Endothelial cell of umbilical vein (primary cell): ENCODE measurements at regions not wholly inside any gene's neighbourhood (a gene's known extent, or its start where the extent isn't known, plus 50 kb on each side); places are given as distances from the start of the nearest gene placed in this dataset.

Source experiments
- BruUV-seq: library from RNA; stranded (reverse); fragments of 400-500 nt; replicated peaks from 2 replicates; lab custom pipeline; 2021; lab: Mats Ljungman, UMichigan
- CTCF ChIA-PET: fragments of 300-600, 350-600 bp; sonication (Branson Sonifier 250); formaldehyde crosslinking; loops from one replicate; lab custom pipeline; 2021; ENCODE audit warnings: antibody characterized with exemption, inconsistent platforms; lab: Charles Lee
- POLR2A ChIA-PET: fragments of 300-600, 350-600 bp; sonication (Branson Sonifier 250); formaldehyde crosslinking; loops from one replicate; lab custom pipeline; 2021; ENCODE audit warnings: antibody characterized with exemption, inconsistent platforms; lab: Charles Lee
- DNase-seq: peaks from one replicate; pipeline ENCODE4 v3.0.0-alpha.2; 2011; ENCODE audit warnings: low read depth, low spot score
- FAIRE-seq: peaks from 2 replicates; lab custom pipeline; 2011; peaks lifted over from hg19 to GRCh38; lab: Jason Lieb, UNC
- H2AFZ ChIP-seq: 2 replicates; pipeline ENCODE4 v1.6.0; 2012; ENCODE audit warnings: low read depth, low read length, control low read depth, inconsistent platforms
- H3K27ac ChIP-seq: 2 replicates; pipeline ENCODE4 v1.5.1; 2011; ENCODE audit warnings: low read depth, mild to moderate bottlenecking, control low read depth, low read length, moderate library complexity; ENCODE audit not compliant: insufficient read depth
- H3K27me3 ChIP-seq, 2 experiments: 2 replicates each; pipeline versions ENCODE4 v1.6.0 to v1.6.1; 2011; ENCODE audit warnings: low read length in 2 of 2, mixed read lengths in 1 of 2; ENCODE audit not compliant: control insufficient read depth in 2 of 2, insufficient read depth in 2 of 2
- H3K36me3 ChIP-seq, 2 experiments: 2 replicates in 1 of 2; 3 replicates in 1 of 2; pipeline ENCODE4 v1.5.1; 2011; ENCODE audit warnings: low read length in 2 of 2, mild to moderate bottlenecking in 1 of 2, moderate library complexity in 1 of 2; ENCODE audit not compliant: control insufficient read depth in 2 of 2, insufficient read depth in 2 of 2; ENCODE audit errors: extremely low read depth in 1 of 2
- H3K4me1 ChIP-seq: 3 replicates; pipeline ENCODE4 v1.5.1; 2011; ENCODE audit warnings: mild to moderate bottlenecking, low read length; ENCODE audit not compliant: control insufficient read depth, insufficient read depth; ENCODE audit errors: extremely low read depth
- H3K4me2 ChIP-seq: 2 replicates; pipeline ENCODE4 v1.6.1; 2011; ENCODE audit warnings: low read length, control low read depth, mixed read lengths; ENCODE audit not compliant: insufficient read depth
- H3K4me3 ChIP-seq, 3 experiments: fragments of 200-600 bp in 1 of 3; sonication (generic), shearing (Covaris generic) in 1 of 3; replicated peaks in 1 of 3; 2 replicates each; pipeline ENCODE4 v1.5.1; 2011 to 2016; ENCODE audit warnings: control low read depth in 3 of 3, low read length in 3 of 3, mild to moderate bottlenecking in 2 of 3, inconsistent platforms in 1 of 3, low read depth in 1 of 3, moderate library complexity in 1 of 3; ENCODE audit not compliant: insufficient read depth in 1 of 3
- H3K79me2 ChIP-seq: 2 replicates; pipeline ENCODE4 v1.6.0; 2012; ENCODE audit warnings: low read length, inconsistent platforms; ENCODE audit not compliant: control insufficient read depth, insufficient read depth
- H3K9ac ChIP-seq: replicated peaks from 2 replicates; pipeline ENCODE3; 2011; ENCODE audit warnings: low read length, control low read depth; ENCODE audit not compliant: insufficient read depth; ENCODE audit errors: extremely low read depth
- H3K9me1 ChIP-seq: replicated peaks from 3 replicates; pipeline ENCODE4 v1.6.0; 2011; ENCODE audit warnings: mild to moderate bottlenecking, low read length; ENCODE audit not compliant: control insufficient read depth, insufficient read depth; ENCODE audit errors: extremely low read depth
- H3K9me3 ChIP-seq: replicated peaks from 2 replicates; pipeline ENCODE4 v1.5.1; 2012; ENCODE audit warnings: low read length, inconsistent platforms; ENCODE audit not compliant: control insufficient read depth, insufficient read depth
- H4K20me1 ChIP-seq: replicated peaks from 2 replicates; pipeline ENCODE3; 2011; ENCODE audit warnings: mild to moderate bottlenecking, low read length; ENCODE audit not compliant: control insufficient read depth, insufficient read depth; ENCODE audit errors: extremely low read depth
- CTCF ChIP-seq, 2 donors: IDR thresholded peaks; 1 replicate in 1 of 2; 2 replicates in 1 of 2; pipeline ENCODE4 v1.5.1; 2011; ENCODE audit warnings: low read length in 2 of 2, mild to moderate bottlenecking in 2 of 2, moderate library complexity in 2 of 2, control low read depth in 1 of 2, inconsistent platforms in 1 of 2, low read depth in 1 of 2; ENCODE audit not compliant: insufficient read depth in 1 of 2; ENCODE audit errors: extremely low read depth in 1 of 2
- EZH2 ChIP-seq: IDR thresholded peaks from 2 replicates; pipeline ENCODE4 v1.6.1; 2012; ENCODE audit warnings: borderline replicate concordance, low read depth, mild to moderate bottlenecking, moderate library complexity, low read length, inconsistent platforms; ENCODE audit not compliant: severe bottlenecking
- FOS ChIP-seq: IDR thresholded peaks from 2 replicates; pipeline ENCODE4 v1.6.1; 2011; ENCODE audit warnings: mild to moderate bottlenecking, low read length, moderate library complexity, borderline replicate concordance; ENCODE audit not compliant: insufficient read depth
- GATA2 ChIP-seq: IDR thresholded peaks from 2 replicates; pipeline ENCODE4 v1.7.0; 2011; ENCODE audit warnings: low read depth, mild to moderate bottlenecking, moderate library complexity, mixed read lengths, low read length; ENCODE audit not compliant: insufficient read length, insufficient read depth
- JUN ChIP-seq: IDR thresholded peaks from 2 replicates; pipeline ENCODE4 v1.6.1; 2011; ENCODE audit warnings: borderline replicate concordance, low read depth; ENCODE audit not compliant: insufficient read length, insufficient read depth
- MAX ChIP-seq: IDR thresholded peaks from 2 replicates; pipeline ENCODE4 v1.6.1; 2011; ENCODE audit not compliant: insufficient read depth, insufficient read length
- MYC ChIP-seq: IDR thresholded peaks from one replicate; pipeline ENCODE4 v1.6.1; 2011; ENCODE audit warnings: mild to moderate bottlenecking, low read depth, low read length
- POLR2A ChIP-seq: IDR thresholded peaks from 2 replicates; pipeline ENCODE4 v1.6.1; 2012; ENCODE audit warnings: low read depth, mild to moderate bottlenecking, control low read depth, low read length
- POLR2AphosphoS5 ChIP-seq: IDR thresholded peaks from 2 replicates; pipeline ENCODE4 v1.6.1; 2012; ENCODE audit warnings: low read depth, mild to moderate bottlenecking, control low read depth, low read length, moderate library complexity; ENCODE audit not compliant: insufficient read depth
- dilution Hi-C: fragments of 300-500 bp; cut with MboI; formaldehyde crosslinking; loops from one replicate; pipeline ENCODE4 v1.15.0; 2019; ENCODE audit warnings: low sequenced_read_pairs; ENCODE audit not compliant: extremely low pct_ligation_motif_present
- intact Hi-C: fragments of 100-400 bp; cut with micrococcal nuclease; formaldehyde crosslinking; loops from one replicate; pipeline ENCODE4 v1.10.0; 2022

- Histone ChIP-seq H3K27me3 (peaks cover 0 to 6% of the 10 kb centered on the region in 2 experiments), H3K4me3 (no peak overlapping the region), H3K79me2 (no peaks in the 10 kb centered on the region), H3K4me1 (peaks cover 10% of the 10 kb centered on the region), H3K9ac (no peak overlapping the region), H4K20me1 (no peaks in the 10 kb centered on the region), H2AFZ (no peak overlapping the region), H3K9me1 (no peaks in the 10 kb centered on the region), H3K4me2 (no peak overlapping the region), H3K27ac (no peak overlapping the region), H3K9me3 (no peaks in the 10 kb centered on the region), H3K36me3 (no peaks in the 10 kb centered on the region)
- intact Hi-C loops (no loop called here), dilution Hi-C loops (no loop called here)
- no TSS peak for BruUV-seq
- FAIRE-seq = no peak
- TF ChIP-seq POLR2AphosphoS5 = no peak
- TF ChIP-seq POLR2A = no peak
- TF ChIP-seq CTCF (IDR thresholded peaks at IDR 0.05; ENCODE audit: extremely low read depth in 1 of 2, insufficient read depth in 1 of 2, low read depth in 1 of 2, low read length in 2 of 2) = no peak
- no peak for TF ChIP-seq EZH2
- no peak for TF ChIP-seq JUN
- no peak for TF ChIP-seq MYC
- TF ChIP-seq MAX = no peak
- TF ChIP-seq FOS = no peak
- TF ChIP-seq GATA2 = no peak
- no peak for DNase-seq
- CTCF ChIA-PET = interaction anchor here (1.2 kb wide), 1 partner anchor 12 kb away, joined by 3 read pairs; no protein-coding TSS in a partner anchor
- POLR2A ChIA-PET = no interaction called here
Observed at GRCh38 chr22:27453725-27454124, 347.8 kb downstream of the MN1 start.
